A549 (cell line): ENCODE measurements at regions not wholly inside any gene's neighbourhood (a gene's known extent, or its start where the extent isn't known, plus 50 kb on each side); places are given as distances from the start of the nearest gene placed in this dataset.

Source experiments
- CEBPB ChIP-seq, 2 experiments: fragments of >200 bp in 1 of 2; sonication (Bioruptor Twin) in 1 of 2; formaldehyde crosslinking in 1 of 2; IDR thresholded peaks; 2 replicates each; pipeline ENCODE4 v1.6.1; 2012 to 2016
- CTCF ChIP-seq: fragments of >200 bp; sonication (Bioruptor Twin); formaldehyde crosslinking; IDR thresholded peaks from 3 replicates; pipeline ENCODE4 v1.5.1; 2016
- HES2 ChIP-seq: fragments of >200 bp; sonication (Bioruptor Twin); formaldehyde crosslinking; IDR thresholded peaks from 2 replicates; pipeline ENCODE4 v1.6.1; 2016
- JUN ChIP-seq, 2 experiments: fragments of >200 bp; sonication (Bioruptor Twin); formaldehyde crosslinking; IDR thresholded peaks; 2 replicates in 1 of 2; 3 replicates in 1 of 2; pipeline ENCODE4 v1.6.1; 2016 to 2017
- JUNB ChIP-seq: fragments of >200 bp; sonication (Bioruptor Twin); formaldehyde crosslinking; IDR thresholded peaks from 2 replicates; pipeline ENCODE4 v1.6.1; 2016
- KDM5A ChIP-seq: fragments of 200-600 bp; sonication (generic); IDR thresholded peaks from 2 replicates; pipeline ENCODE4 v1.6.1; 2016; ENCODE audit warnings: antibody characterized with exemption, mild to moderate bottlenecking
- MYC ChIP-seq: IDR thresholded peaks from 2 replicates; pipeline ENCODE4 v1.6.1; 2012; ENCODE audit warnings: mild to moderate bottlenecking, inconsistent platforms, low read length, improper control_type of control experiment, borderline replicate concordance
- POLR2A ChIP-seq: IDR thresholded peaks from 2 replicates; pipeline ENCODE4 v1.6.1; 2012; ENCODE audit warnings: mild to moderate bottlenecking, low read length
- SREBF2 ChIP-seq: fragments of 450-650 bp; IDR thresholded peaks from 2 replicates; pipeline ENCODE4 v1.6.1; 2014; ENCODE audit warnings: mild to moderate bottlenecking, moderate library complexity
- USF2 ChIP-seq: fragments of 450-650 bp; IDR thresholded peaks from 2 replicates; pipeline ENCODE4 v1.6.1; 2014; ENCODE audit warnings: antibody characterized with exemption
- ZNF302 ChIP-seq: fragments of 250-450 bp; sonication (Bioruptor Pico); IDR thresholded peaks from 2 replicates; pipeline ENCODE4 v1.9.0; 2021; ENCODE audit warnings: inconsistent platforms, mild to moderate bottlenecking, moderate library complexity

- TF ChIP-seq SREBF2 (no peak), CTCF (no peak), ZNF302 (CRISPR knock-in tag) (no peak), CEBPB (IDR thresholded peaks at IDR 0.05) (no peak), POLR2A (no peak), HES2 (no peak), MYC (no peak), KDM5A (no peak), JUNB (no peak), JUN (IDR thresholded peaks at IDR 0.05) (no peak), USF2 (no peak)
Observed at GRCh38 chr18:10300739-10301138, 153.7 kb upstream of the APCDD1 start.
